ENCODE measurements at regions not wholly inside any gene's neighbourhood (a gene's known extent, or its start where the extent isn't known, plus 50 kb on each side); places are given as distances from the start of the nearest gene placed in this dataset.

DNA sequence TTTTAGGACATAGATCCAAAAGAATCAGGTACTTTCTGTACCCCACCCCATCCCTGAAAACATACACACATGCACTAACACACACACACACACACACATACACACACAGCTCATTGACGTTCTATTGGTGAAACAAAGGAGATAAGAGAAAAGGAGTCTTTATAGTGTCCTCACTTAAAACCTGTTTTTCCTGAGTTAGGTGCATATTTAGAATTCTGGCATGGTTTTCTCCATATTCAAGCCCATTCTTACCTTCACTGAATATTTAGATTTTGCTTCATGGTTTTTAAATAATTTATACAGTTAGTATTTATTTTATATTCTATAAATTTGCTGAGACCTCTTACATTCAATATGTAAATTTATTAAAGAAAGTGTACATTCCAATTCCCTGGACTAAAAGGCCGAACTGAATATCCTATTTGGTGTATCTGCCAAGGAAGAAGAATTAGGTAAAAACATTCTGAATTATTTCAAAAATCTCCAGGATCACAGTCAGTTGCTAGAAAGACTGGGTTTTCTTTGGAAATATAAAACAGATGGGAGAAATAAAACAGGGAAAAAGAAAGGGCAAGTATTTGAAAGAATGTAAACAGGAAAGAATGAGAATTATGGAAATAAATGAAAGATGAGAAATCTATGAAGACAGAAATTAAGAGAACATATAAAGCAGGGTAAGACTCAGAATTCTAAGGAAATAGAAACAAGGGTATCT, 556.2 kb downstream of the KCTD12 start:
- no peak for DNase-seq (ENCODE audit: low read depth)
- TF ChIP-seq, protein P1, sequence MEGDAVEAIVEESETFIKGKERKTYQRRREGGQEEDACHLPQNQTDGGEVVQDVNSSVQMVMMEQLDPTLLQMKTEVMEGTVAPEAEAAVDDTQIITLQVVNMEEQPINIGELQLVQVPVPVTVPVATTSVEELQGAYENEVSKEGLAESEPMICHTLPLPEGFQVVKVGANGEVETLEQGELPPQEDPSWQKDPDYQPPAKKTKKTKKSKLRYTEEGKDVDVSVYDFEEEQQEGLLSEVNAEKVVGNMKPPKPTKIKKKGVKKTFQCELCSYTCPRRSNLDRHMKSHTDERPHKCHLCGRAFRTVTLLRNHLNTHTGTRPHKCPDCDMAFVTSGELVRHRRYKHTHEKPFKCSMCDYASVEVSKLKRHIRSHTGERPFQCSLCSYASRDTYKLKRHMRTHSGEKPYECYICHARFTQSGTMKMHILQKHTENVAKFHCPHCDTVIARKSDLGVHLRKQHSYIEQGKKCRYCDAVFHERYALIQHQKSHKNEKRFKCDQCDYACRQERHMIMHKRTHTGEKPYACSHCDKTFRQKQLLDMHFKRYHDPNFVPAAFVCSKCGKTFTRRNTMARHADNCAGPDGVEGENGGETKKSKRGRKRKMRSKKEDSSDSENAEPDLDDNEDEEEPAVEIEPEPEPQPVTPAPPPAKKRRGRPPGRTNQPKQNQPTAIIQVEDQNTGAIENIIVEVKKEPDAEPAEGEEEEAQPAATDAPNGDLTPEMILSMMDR (IDR thresholded peaks at IDR 0.05; ENCODE audit: control insufficient read depth, insufficient read depth, low read depth, low read length, missing control alignments) = no peak
- H3K4me3 ChIP-seq (ENCODE audit: control insufficient read depth, low read depth, low read length) = no peak overlapping the region

- no peak for DNase-seq (ENCODE audit: low read depth)
- no peak overlapping the region for H3K4me3 ChIP-seq (ENCODE audit: control insufficient read depth, low read depth, low read length)
- TF ChIP-seq, protein P1 (IDR thresholded peaks at IDR 0.05; ENCODE audit: control insufficient read depth, insufficient read depth, low read depth, low read length, missing control alignments) = no peak
Measured at GRCh38 chr13:76329004-76329403, 557.2 kb downstream of the KCTD12 start.

GRCh38 chr13:76326343-76326742, 559.9 kb downstream of the KCTD12 start:
- TF ChIP-seq, protein P1 (IDR thresholded peaks at IDR 0.05; ENCODE audit: control insufficient read depth, insufficient read depth, low read depth, low read length, missing control alignments) = no peak
- no peak for DNase-seq (ENCODE audit: low read depth)
- no peak overlapping the region for H3K4me3 ChIP-seq (ENCODE audit: control insufficient read depth, low read depth, low read length)

DNA sequence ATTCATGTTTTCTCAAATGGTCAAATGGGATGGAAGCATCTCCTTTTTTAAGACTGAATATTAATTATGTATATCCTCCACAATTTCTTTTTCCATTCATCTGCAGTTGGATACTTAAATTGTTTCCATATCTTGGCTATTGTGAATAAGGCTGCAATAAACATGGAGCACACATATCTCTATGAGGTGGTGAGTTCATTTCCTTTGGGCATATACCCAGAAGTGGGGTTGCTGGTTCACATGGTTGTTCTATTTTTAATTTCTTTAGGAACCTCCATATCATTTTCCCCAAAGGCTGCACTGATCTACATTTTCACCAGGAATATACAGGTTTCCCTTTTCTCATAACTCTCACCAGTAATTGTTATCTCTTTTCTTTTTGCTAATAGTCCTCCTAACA, 566.3 kb downstream of the KCTD12 start:
- H3K4me3 ChIP-seq (ENCODE audit: control insufficient read depth, low read depth, low read length) = no peak overlapping the region
- TF ChIP-seq, protein P1 (IDR thresholded peaks at IDR 0.05; ENCODE audit: control insufficient read depth, insufficient read depth, low read depth, low read length, missing control alignments) = no peak
- DNase-seq (ENCODE audit: low read depth) = no peak

DNA sequence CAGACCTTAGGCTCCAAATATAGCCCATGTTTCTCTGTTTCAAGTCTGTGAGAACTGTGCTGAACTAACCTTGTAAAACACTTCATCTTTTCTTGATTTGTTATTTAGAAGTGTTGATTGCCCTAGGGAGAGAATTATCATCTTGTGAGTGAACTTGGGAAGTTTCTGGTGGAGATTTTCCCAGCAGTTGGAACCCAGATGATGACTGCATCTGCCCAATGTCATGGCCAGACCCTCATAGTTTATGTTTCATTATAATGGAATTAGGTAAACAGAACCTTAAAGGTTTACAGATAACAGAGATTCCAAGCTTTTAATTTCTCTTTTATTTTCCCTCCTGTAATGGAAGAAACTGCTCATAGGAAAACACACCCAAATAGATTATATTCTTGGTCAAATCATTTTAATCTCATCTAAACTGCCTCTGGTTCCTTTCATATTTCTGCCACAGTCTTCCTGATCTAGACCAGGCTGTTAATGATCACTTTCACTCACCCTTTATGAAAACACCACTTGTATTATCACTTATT, 569.1 kb downstream of the KCTD12 start:
- no peak overlapping the region for H3K4me3 ChIP-seq (ENCODE audit: control insufficient read depth, low read depth, low read length)
- DNase-seq (ENCODE audit: low read depth) = no peak
- TF ChIP-seq, protein P1 (IDR thresholded peaks at IDR 0.05; ENCODE audit: control insufficient read depth, insufficient read depth, low read depth, low read length, missing control alignments) = no peak

GRCh38 chr13:76314495-76314894, 571.7 kb downstream of the KCTD12 start:
- DNase-seq (ENCODE audit: low read depth) = no peak
- no peak overlapping the region for H3K4me3 ChIP-seq (ENCODE audit: control insufficient read depth, low read depth, low read length)
- TF ChIP-seq, protein P1 (IDR thresholded peaks at IDR 0.05; ENCODE audit: control insufficient read depth, insufficient read depth, low read depth, low read length, missing control alignments) = no peak

All from AG09309 (cell line).